ENCODE measurements at regions not wholly inside any gene's neighbourhood (a gene's known extent, or its start where the extent isn't known, plus 50 kb on each side); places are given as distances from the start of the nearest gene placed in this dataset.

DNA sequence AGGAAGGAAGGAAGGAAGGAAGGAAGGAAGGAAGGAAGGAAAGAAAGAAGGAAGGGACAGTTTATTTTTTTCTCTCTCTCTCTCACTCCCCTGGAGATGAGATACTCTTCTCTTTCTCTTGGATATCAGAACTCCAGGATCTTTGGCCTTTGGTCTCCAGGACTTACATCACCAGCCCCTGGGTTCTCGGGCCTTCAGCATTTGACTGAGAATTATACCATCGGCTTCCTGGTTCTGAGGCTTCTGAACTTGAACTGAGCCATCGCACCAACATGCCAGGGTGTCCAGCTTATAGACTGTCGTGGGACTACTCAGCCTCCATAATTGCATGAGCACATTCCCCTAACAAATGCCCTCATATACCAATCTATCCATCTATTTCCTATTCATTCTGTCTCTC lies 69.4 kb upstream of the NRSN1 start:
- no peak overlapping the region for H3K14ac ChIP-seq (replicated peaks; ENCODE audit: low read depth, low read length)
- intact Hi-C loops (cut with micrococcal nuclease) = no loop called here
- H2BK120ac ChIP-seq (ENCODE audit: low read depth, low read length) = no peak overlapping the region
- H2AK9ac ChIP-seq (replicated peaks; ENCODE audit: low read depth, low read length, poor library complexity) = no peak overlapping the region
- no peaks in the 10 kb centered on the region for H3K4me1 ChIP-seq (ENCODE audit: control insufficient read depth, insufficient read depth, low read length)
- dilution Hi-C loops (cut with HindIII; ENCODE audit: low sequenced_read_pairs, unreplicated experiment) = no loop called here
- H4K8ac ChIP-seq (ENCODE audit: low read depth in 2 of 2, low read length in 2 of 2) = no peak overlapping the region
- no peak overlapping the region for H3K9ac ChIP-seq (ENCODE audit: low read depth, low read length)
- DNase-seq (no peak), ATAC-seq (ENCODE audit: low read depth) (no peak)
- H3K23ac ChIP-seq (ENCODE audit: low read depth, low read length) = no peak overlapping the region
- H3K4me2 ChIP-seq (ENCODE audit: low read depth, low read length) = no peak overlapping the region
- H3K9me3 ChIP-seq (ENCODE audit: control insufficient read depth, insufficient read depth, low read length) = peaks cover 10% of the 10 kb centered on the region
- H3K4me3 ChIP-seq (ENCODE audit: insufficient read depth, low read depth, low read length) = no peak overlapping the region
- no peaks in the 10 kb centered on the region for H3K36me3 ChIP-seq (ENCODE audit: control insufficient read depth, insufficient read depth, low read length)
- no TSS peak for BruUV-seq (replicated peaks)
- ChIA-PET CTCF (no interaction called here), POLR2A (ENCODE audit: unreplicated experiment) (no interaction called here)
- no peak overlapping the region for H4K91ac ChIP-seq (ENCODE audit: insufficient read depth, low read depth, low read length)
- H3K27ac ChIP-seq (ENCODE audit: insufficient read depth, low read length) = no peak overlapping the region
- no peaks in the 10 kb centered on the region for H3K27me3 ChIP-seq (ENCODE audit: control insufficient read depth, insufficient read depth, low read length)
- WGBS, 2 experiments (ENCODE audit: extremely low coverage in 2 of 2, insufficient read length in 1 of 2) = 56% methylated on average over 3 of the region's 4 CpGs; no CpG with 5 or more reads in 1 of the 2 experiments
- no peak overlapping the region for H2AFZ ChIP-seq (replicated peaks; ENCODE audit: low read length, poor library complexity)
- no peak overlapping the region for H3K56ac ChIP-seq (ENCODE audit: extremely low read depth, insufficient read depth, low read length)
- no peak for TF ChIP-seq MAZ (IDR thresholded peaks at IDR 0.05; ENCODE audit: borderline replicate concordance, low read depth, low read length)
- no peak for TF ChIP-seq SMC3 (IDR thresholded peaks at IDR 0.05; ENCODE audit: low read depth, low read length)
- no peak for TF ChIP-seq FOS (IDR thresholded peaks at IDR 0.05; ENCODE audit: low read depth, low read length)
- TF ChIP-seq, protein P1, sequence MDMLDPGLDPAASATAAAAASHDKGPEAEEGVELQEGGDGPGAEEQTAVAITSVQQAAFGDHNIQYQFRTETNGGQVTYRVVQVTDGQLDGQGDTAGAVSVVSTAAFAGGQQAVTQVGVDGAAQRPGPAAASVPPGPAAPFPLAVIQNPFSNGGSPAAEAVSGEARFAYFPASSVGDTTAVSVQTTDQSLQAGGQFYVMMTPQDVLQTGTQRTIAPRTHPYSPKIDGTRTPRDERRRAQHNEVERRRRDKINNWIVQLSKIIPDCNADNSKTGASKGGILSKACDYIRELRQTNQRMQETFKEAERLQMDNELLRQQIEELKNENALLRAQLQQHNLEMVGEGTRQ (IDR thresholded peaks at IDR 0.05; ENCODE audit: low read depth, low read length) = no peak
- no peak for TF ChIP-seq RCOR1 (IDR thresholded peaks at IDR 0.05; ENCODE audit: insufficient replicate concordance, low read length)
- TF ChIP-seq CHD1 (IDR thresholded peaks at IDR 0.05; ENCODE audit: low read depth, low read length) = no peak
- TF ChIP-seq RFX5 (IDR thresholded peaks at IDR 0.05; ENCODE audit: low read depth, low read length) = no peak
- no peak for TF ChIP-seq MAFK (IDR thresholded peaks at IDR 0.05; ENCODE audit: low read depth, low read length)
- TF ChIP-seq BHLHE40 (IDR thresholded peaks at IDR 0.05; ENCODE audit: low read depth, low read length) = no peak
- TF ChIP-seq, protein P2, sequence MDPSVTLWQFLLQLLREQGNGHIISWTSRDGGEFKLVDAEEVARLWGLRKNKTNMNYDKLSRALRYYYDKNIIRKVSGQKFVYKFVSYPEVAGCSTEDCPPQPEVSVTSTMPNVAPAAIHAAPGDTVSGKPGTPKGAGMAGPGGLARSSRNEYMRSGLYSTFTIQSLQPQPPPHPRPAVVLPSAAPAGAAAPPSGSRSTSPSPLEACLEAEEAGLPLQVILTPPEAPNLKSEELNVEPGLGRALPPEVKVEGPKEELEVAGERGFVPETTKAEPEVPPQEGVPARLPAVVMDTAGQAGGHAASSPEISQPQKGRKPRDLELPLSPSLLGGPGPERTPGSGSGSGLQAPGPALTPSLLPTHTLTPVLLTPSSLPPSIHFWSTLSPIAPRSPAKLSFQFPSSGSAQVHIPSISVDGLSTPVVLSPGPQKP (IDR thresholded peaks at IDR 0.05; ENCODE audit: borderline replicate concordance, low read depth, low read length) = no peak
- TF ChIP-seq, protein P3, sequence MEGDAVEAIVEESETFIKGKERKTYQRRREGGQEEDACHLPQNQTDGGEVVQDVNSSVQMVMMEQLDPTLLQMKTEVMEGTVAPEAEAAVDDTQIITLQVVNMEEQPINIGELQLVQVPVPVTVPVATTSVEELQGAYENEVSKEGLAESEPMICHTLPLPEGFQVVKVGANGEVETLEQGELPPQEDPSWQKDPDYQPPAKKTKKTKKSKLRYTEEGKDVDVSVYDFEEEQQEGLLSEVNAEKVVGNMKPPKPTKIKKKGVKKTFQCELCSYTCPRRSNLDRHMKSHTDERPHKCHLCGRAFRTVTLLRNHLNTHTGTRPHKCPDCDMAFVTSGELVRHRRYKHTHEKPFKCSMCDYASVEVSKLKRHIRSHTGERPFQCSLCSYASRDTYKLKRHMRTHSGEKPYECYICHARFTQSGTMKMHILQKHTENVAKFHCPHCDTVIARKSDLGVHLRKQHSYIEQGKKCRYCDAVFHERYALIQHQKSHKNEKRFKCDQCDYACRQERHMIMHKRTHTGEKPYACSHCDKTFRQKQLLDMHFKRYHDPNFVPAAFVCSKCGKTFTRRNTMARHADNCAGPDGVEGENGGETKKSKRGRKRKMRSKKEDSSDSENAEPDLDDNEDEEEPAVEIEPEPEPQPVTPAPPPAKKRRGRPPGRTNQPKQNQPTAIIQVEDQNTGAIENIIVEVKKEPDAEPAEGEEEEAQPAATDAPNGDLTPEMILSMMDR (conservative IDR thresholded peaks at IDR 0.05; ENCODE audit: low read depth, low read length) = no peak
- TF ChIP-seq MXI1 (IDR thresholded peaks at IDR 0.05; ENCODE audit: borderline replicate concordance, low read depth, low read length) = no peak
- no peak for TF ChIP-seq POLR2A (IDR thresholded peaks at IDR 0.05; ENCODE audit: low read depth, low read length)
- no peak for TF ChIP-seq RAD21 (IDR thresholded peaks at IDR 0.05; ENCODE audit: low read length)
- no peak for TF ChIP-seq NFE2L2 (IDR thresholded peaks at IDR 0.05; ENCODE audit: low read depth, low read length)
- no peak for TF ChIP-seq CEBPB (IDR thresholded peaks at IDR 0.05; ENCODE audit: low read depth, low read length)
- H3K79me1 ChIP-seq (ENCODE audit: low read depth in 1 of 2, low read length in 2 of 2) = no peaks in the 10 kb centered on the region
- H3K4ac ChIP-seq (ENCODE audit: low read depth, low read length) = no peak overlapping the region
- H3K9me1 ChIP-seq (ENCODE audit: insufficient read depth, low read length) = no peaks in the 10 kb centered on the region
- H2AK5ac ChIP-seq (ENCODE audit: low read depth, low read length) = no peak overlapping the region
- no peak overlapping the region for H2BK5ac ChIP-seq (ENCODE audit: low read depth, low read length, poor library complexity, severe bottlenecking)
- H2BK15ac ChIP-seq (ENCODE audit: low read depth, low read length) = no peak overlapping the region
- no peak overlapping the region for H3K18ac ChIP-seq (ENCODE audit: low read depth, low read length)
- H2BK20ac ChIP-seq (ENCODE audit: low read depth, low read length) = no peak overlapping the region
- H4K20me1 ChIP-seq (ENCODE audit: insufficient read depth, low read length) = no peaks in the 10 kb centered on the region
- in situ Hi-C loops (cut with MboI; ENCODE audit: low sequenced_read_pairs) = no loop called here
- no peak overlapping the region for H4K5ac ChIP-seq (ENCODE audit: low read depth, low read length)
